ENCODE measurements at regions not wholly inside any gene's neighbourhood (a gene's known extent, or its start where the extent isn't known, plus 50 kb on each side); places are given as distances from the start of the nearest gene placed in this dataset.

GRCh38 chr7:118110178-118110925 lies 73.6 kb upstream of the LSM8 start:
- no peak for DNase-seq (ENCODE audit: low read depth)
- no peak overlapping the region for H3K4me3 ChIP-seq (ENCODE audit: low read depth, low read length)
- TF ChIP-seq CTCF (IDR thresholded peaks at IDR 0.05; ENCODE audit: control insufficient read depth, extremely low read depth, insufficient read depth): no peak

DNA sequence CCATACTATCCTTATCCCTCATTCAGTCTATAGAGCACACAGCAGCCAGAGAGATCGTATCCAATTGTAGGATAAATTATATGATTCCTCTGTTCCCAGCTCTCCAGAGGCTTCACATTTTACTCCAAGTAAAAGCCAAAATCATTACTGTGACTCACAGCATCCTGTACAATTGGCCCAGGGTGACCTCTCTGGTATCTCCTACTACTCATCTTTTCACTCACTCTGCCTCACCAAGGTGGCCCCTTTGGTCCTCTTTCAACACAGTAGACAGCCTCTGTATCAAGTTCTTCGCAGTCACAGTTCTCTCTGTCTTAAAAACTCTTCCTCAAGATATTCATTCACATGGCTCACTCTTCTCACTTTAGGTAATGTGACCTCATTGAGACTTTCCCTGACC lies 72.6 kb upstream of the LSM8 start:
- DNase-seq (ENCODE audit: low read depth): no peak
- no peak overlapping the region for H3K4me3 ChIP-seq (ENCODE audit: low read depth, low read length)
- no peak for TF ChIP-seq CTCF (IDR thresholded peaks at IDR 0.05; ENCODE audit: control insufficient read depth, extremely low read depth, insufficient read depth)

DNA sequence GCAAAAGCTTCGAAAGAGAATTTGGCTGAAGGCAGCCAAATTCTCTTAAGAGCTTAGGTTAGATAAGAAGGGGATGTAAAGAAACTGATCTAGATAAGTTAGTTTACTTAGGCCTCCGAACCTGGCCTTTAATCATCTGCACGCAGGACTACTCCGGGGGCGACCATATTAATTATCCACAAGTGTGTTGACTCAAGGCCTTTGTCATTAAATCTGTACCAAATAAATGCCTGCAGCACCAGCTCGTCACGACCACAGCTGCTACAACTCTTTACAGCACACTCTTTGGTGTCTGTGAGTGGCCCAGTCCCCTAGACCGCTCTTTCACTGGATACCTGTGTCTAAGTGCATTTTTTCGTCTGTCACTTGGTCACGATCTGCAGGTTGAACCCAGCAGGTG lies 69.8 kb upstream of the LSM8 start:
- no peak for TF ChIP-seq CTCF (IDR thresholded peaks at IDR 0.05; ENCODE audit: control insufficient read depth, extremely low read depth, insufficient read depth)
- no peak for DNase-seq (ENCODE audit: low read depth)
- H3K4me3 ChIP-seq (ENCODE audit: low read depth, low read length): no peak overlapping the region

- no peak overlapping the region for H3K4me3 ChIP-seq (ENCODE audit: low read depth, low read length)
- no peak for TF ChIP-seq CTCF (IDR thresholded peaks at IDR 0.05; ENCODE audit: control insufficient read depth, extremely low read depth, insufficient read depth)
- DNase-seq (ENCODE audit: low read depth): no peak
Measured at GRCh38 chr7:118129041-118129795, 54.7 kb upstream of the LSM8 start.

- TF ChIP-seq CTCF (IDR thresholded peaks at IDR 0.05; ENCODE audit: control insufficient read depth, extremely low read depth, insufficient read depth): no peak
- no peak for DNase-seq (ENCODE audit: low read depth)
- no peak overlapping the region for H3K4me3 ChIP-seq (ENCODE audit: low read depth, low read length)
Measured at GRCh38 chr7:118132764-118133163, 51.2 kb upstream of the LSM8 start.

Measured in LNCaP clone FGC (cell line).